GM21619 (cell line): ENCODE measurements at regions not wholly inside any gene's neighbourhood (a gene's known extent, or its start where the extent isn't known, plus 50 kb on each side); places are given as distances from the start of the nearest gene placed in this dataset.

Experiments used
- ATAC-seq: cut with Tn5 transposase; IDR thresholded peaks from one replicate; pipeline ENCODE4 v1.9.1; 2021; ENCODE audit not compliant: unreplicated experiment

- ATAC-seq, result no peak
Measured at GRCh38 chr1:4033713-4034112, 133.6 kb upstream of the C1orf174 start.

GRCh38 chr1:4034318-4034887, 134.3 kb upstream of the C1orf174 start:
- ATAC-seq, result no peak

DNA sequence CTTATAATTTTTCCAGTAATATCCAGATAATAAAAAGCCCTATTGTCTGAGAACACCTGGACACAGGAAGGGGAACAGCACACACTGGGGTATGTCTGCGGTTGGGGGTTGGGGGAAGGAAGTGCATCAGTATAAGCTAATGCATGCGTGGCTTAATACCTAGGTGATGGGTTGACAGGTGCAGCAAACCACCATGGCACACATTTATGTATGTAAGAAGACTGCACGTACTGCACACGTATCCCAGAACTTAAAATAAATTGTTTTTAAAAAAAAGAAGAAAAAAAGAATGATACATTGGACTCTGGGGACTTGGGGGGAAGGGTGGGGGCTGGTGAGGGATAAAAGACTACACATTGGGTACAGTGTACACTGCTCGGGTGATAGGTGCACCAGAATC, 144.9 kb upstream of the C1orf174 start:
- ATAC-seq, result no peak

GRCh38 chr1:4045397-4046010, 145.4 kb upstream of the C1orf174 start:
- ATAC-seq, result no peak

DNA sequence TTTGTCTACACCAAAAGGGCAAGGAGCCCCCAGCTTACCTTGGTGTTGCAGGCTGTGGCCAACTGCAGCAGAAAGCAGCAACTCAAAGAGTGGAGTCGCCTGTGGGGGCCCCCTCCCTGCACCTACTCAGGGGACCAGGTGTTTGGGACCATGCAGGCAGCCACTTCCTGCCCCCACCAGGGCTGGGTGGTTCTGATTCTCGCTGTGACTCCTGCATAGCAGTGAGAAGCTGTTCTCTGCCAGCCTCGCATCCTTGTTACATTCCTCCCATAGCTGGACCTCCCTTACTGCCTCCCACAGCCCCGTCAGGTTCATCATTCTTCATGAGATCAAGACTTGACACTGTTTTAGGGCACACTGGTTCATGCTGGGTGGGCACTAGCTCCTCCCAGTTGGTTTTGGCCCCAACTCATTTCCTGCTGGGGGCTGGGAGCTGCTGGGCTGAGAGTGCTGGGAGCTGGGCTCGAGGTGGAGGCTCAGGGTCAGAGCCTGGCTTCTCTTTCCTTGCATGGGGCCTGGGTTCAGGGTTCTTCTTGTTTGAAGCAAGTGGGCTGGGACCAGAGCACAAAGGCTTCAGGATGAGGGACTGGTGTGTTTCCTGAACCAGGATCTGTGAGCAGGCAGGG, 146.9 kb upstream of the C1orf174 start:
- no peak for ATAC-seq

DNA sequence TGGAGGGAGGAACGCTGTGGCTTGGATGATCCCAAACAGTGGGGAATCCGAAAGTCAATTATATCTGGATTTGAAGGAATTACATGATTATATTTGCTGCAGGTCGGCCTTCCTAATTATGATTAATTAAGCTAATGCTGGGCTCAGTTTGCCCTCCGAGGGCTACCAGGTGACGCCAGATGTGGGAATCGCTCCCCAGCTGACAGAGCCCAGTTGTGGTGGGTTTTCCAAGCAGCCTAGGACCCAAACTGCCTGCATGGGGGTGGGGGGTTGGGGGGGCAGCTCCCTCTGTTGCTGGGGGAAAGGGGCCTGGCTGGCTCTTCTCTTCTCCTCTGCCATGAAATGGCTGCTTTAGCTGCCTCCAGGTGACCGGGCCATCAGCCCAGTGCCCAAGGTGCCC, 147.6 kb upstream of the C1orf174 start:
- no peak for ATAC-seq

- ATAC-seq, result no peak
Measured at GRCh38 chr1:4048076-4048475, 148.0 kb upstream of the C1orf174 start.

DNA sequence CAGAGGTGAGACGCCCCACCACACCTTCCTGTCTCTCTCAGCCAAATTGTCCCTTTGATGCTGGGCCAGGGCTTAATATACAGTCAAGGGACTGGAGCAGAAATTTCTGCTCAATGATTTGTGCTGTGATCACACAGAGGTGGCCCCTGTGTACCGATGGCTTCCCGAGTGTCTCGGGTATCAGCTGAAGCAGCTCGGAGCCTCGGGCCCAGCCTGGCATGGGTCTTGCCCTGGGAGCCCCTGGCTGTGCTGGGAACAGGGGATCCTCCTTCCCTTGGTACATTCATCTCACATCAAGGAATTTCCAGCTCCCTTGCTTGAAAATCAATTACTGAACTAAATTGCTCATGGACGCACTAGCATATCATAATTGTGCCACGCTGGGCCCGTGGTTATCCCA, 148.8 kb upstream of the C1orf174 start:
- ATAC-seq, result no peak

GRCh38 chr1:4050998-4051397, 150.9 kb upstream of the C1orf174 start:
- ATAC-seq, result no peak

- no peak for ATAC-seq
Measured at GRCh38 chr1:4052657-4053056, 152.6 kb upstream of the C1orf174 start.

DNA sequence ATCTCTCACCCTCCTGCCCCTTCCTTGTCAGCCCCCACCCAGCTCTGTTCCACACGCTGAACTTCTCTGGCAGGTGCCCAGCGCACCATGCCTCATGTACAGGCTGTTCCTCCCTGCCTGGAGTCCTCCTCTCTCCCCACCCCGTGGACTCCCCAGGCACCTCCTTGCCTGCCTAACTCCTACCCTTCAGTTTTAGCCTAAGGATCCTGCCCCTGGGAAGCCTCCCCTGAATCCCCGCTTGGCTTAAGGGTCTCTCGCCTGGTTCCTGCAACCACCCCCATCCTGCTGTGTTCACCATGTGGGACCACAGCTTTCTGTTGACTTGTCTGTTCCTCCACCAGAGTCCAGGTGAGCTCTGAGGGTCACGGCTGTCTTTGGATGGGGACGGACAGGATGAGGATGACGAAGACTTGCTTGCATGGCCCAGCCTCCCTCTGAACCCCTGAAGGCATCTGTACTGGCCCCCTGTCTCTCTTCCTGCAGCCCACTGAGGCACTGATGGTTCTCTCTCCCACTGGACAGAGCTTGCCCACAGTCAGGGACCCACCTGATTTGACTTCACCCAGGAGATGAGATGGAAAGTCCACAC, 153.2 kb upstream of the C1orf174 start:
- ATAC-seq, result no peak

- ATAC-seq, result no peak
Measured at GRCh38 chr1:4053774-4054173, 153.7 kb upstream of the C1orf174 start.

DNA sequence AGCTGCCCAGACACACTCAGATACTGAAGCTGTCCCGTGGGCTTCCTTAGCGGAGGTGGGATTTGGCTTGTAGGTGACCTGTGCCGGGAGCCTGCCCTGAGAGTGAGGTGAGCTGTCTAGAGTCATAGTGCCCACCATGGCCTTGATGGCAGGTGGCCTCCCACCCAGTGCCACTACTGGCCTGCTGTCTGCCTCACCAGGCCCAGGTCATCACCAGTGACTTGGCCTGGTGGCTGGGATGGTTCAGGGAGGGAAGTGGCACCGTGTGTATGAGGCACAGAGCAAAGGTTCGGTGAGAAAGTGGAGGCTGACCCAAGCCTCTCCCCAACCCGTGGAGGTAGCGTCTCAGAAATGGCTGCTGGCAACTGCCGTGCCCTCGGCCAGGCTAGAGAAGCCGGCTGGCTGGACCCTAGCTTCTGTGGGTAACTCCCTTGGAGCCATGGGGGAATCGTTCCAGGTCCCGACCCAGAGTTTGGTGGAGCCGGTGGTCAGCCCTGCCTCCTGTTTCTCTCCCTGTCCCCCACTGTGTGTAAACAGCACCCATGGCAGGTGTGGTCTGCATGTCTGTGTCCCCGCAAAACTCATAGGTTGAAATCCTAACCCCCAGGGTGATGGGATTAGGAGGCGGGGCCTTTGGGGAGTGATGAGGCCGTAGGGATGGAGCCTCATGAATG, 155.4 kb upstream of the C1orf174 start:
- no peak for ATAC-seq

- ATAC-seq, result no peak
Measured at GRCh38 chr1:4056422-4056821, 156.3 kb upstream of the C1orf174 start.

- no peak for ATAC-seq
Measured at GRCh38 chr1:4056989-4057388, 156.9 kb upstream of the C1orf174 start.

DNA sequence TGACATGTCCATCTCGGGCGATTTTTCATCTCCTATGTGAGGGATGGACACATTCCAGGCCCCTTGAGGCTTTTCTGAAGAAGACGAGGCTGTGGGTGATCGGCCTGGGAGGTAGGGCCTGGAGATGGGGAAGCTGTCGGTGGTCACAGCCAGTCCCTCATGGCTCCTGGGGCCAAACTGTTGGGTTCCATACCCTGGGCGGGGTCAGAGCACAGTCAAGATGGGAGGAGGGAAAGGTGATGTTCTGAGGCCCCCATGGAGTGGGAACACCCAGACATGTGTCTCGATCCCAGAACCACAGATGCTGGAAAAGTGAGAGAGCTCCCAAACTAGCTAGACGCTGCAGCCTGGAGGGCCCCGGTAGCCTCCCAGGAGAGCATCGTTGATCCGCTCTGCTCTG, 157.5 kb upstream of the C1orf174 start:
- ATAC-seq, result no peak

GRCh38 chr1:4058122-4058521, 158.1 kb upstream of the C1orf174 start:
- ATAC-seq, result no peak

GRCh38 chr1:4058706-4059105, 158.6 kb upstream of the C1orf174 start:
- no peak for ATAC-seq

DNA sequence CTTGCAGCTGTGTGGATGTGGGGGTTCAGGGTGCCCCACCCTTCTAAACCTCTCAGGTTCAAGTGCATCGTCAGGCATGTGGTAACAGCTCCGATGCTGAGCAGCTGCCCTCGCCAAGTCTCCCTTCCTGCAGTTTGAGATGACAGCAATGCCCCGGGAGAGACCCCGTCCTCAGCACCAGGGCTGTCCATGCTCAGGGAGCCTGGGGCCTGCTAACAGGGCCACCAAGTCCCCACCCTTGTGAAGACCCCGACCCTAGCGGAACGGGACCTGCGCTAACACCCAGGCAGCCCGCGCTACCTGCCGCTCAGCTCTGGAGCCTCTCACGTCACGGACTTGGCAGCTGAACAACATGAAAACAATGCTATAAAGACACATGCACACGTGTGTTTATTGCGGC, 159.2 kb upstream of the C1orf174 start:
- ATAC-seq, result no peak

DNA sequence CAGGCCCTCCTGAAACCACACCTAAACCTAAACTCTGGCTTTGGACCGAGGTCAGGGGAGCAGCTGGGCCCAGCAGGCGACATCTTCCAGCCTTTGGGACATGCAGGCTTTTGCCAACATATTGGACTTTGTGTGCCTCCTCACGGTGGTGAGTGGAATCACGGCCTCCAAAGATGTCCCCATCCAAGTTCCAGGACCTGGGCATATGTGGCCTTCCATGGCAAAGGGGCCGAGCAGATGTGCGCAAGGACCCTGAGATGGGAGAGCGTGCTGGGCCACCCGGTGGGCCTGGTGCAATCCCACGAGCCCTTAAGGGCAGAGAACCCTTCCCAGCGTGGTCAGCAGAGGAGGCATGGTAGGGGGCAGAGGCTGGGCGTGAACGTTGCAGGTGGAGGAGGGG, 160.8 kb upstream of the C1orf174 start:
- ATAC-seq, result no peak

DNA sequence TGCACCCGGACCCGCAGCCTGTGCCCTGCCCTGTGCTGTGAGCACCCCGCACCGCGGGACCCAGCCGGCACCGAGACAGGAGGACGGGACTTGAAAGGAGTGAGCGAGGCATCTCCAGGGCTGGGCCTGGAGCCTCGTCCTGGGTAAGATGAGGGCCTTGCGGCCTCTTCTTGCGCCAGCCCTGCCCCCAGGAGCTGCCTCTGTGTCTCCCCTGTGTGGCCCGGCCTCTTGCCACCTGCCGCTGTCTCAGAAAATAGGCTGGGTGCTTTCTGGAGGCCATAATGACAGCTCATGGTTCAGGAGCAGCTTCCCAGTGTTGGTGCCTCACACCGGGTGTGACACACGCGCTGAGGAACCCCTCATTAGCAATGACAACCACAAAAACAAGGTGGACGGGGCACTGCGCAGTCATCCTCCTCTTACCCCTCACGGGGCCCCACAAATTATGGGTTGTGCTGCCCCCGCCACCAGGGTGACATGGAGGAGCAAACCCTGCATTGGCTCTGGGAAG, 161.5 kb upstream of the C1orf174 start:
- ATAC-seq, result no peak

GRCh38 chr1:4062041-4062440, 162.0 kb upstream of the C1orf174 start:
- ATAC-seq, result no peak
